Thyroid gland (tissue), 4 donors: ENCODE measurements at regions not wholly inside any gene's neighbourhood (a gene's known extent, or its start where the extent isn't known, plus 50 kb on each side); places are given as distances from the start of the nearest gene placed in this dataset.

Source experiments
- CTCF ChIP-seq, 6 experiments: fragments of 200-600 bp in 3 of 6; fragments of 450-650 bp in 3 of 6; sonication (generic) in 3 of 6; IDR thresholded peaks; one replicate each; pipeline ENCODE4 v1.5.1; 2016 to 2019; ENCODE audit warnings: antibody characterized with exemption in 6 of 6, mild to moderate bottlenecking in 2 of 6, inconsistent platforms in 1 of 6, moderate library complexity in 1 of 6
- POLR2A ChIP-seq, 2 donors: fragments of 450-650 bp; IDR thresholded peaks; one replicate each; pipeline ENCODE4 v1.6.1; 2017; ENCODE audit warnings: antibody characterized with exemption in 2 of 2, mild to moderate bottlenecking in 2 of 2, moderate library complexity in 1 of 2

- no peak for TF ChIP-seq CTCF (IDR thresholded peaks at IDR 0.05)
- TF ChIP-seq POLR2A (IDR thresholded peaks at IDR 0.05): no peak
Observed at GRCh38 chr3:88963003-88963402, 144.4 kb upstream of the EPHA3 start.
